Ascending aorta (tissue), 2 donors: ENCODE measurements at regions not wholly inside any gene's neighbourhood (a gene's known extent, or its start where the extent isn't known, plus 50 kb on each side); places are given as distances from the start of the nearest gene placed in this dataset.

Experiments
- DNase-seq, 2 donors: peaks; one replicate each; pipeline ENCODE4 v3.0.0-alpha.2; 2019; ENCODE audit warnings: low spot score in 2 of 2
- H3K27ac ChIP-seq, 2 donors: fragments of 200-600 bp; sonication (generic); one replicate each; pipeline ENCODE4 v1.5.1; 2016 to 2017; ENCODE audit warnings: mild to moderate bottlenecking in 1 of 2
- H3K27me3 ChIP-seq: fragments of 200-600 bp; sonication (generic); one replicate; pipeline ENCODE4 v1.5.1; 2017
- H3K36me3 ChIP-seq, 2 donors: fragments of 200-600 bp; sonication (generic); one replicate each; pipeline ENCODE4 v1.5.1; 2016
- H3K4me1 ChIP-seq, 2 donors: fragments of 200-600 bp; sonication (generic); one replicate each; pipeline ENCODE4 v1.5.1; 2016 to 2017; ENCODE audit warnings: mild to moderate bottlenecking in 1 of 2
- H3K4me3 ChIP-seq, 2 donors: fragments of 200-600 bp; sonication (generic); one replicate each; pipeline ENCODE4 v1.5.1; 2016 to 2017; ENCODE audit warnings: mild to moderate bottlenecking in 1 of 2
- H3K9me3 ChIP-seq, 2 donors: fragments of 200-600 bp; sonication (generic); one replicate each; pipeline ENCODE4 v1.5.1; 2016
- intact Hi-C: fragments of 100-400 bp; cut with DNase I; formaldehyde crosslinking; loops from one replicate; pipeline ENCODE4 v1.15.1; 2023
- TF ChIP-seq, protein P1 (sequence below), 3 experiments: fragments of 200-600 bp in 2 of 3; fragments of 450-650 bp in 1 of 3; sonication (generic) in 2 of 3; IDR thresholded peaks; one replicate each; pipeline ENCODE4 v1.5.1; 2016 to 2019; ENCODE audit warnings: antibody characterized with exemption in 3 of 3, mild to moderate bottlenecking in 1 of 3, moderate library complexity in 1 of 3

DNA sequence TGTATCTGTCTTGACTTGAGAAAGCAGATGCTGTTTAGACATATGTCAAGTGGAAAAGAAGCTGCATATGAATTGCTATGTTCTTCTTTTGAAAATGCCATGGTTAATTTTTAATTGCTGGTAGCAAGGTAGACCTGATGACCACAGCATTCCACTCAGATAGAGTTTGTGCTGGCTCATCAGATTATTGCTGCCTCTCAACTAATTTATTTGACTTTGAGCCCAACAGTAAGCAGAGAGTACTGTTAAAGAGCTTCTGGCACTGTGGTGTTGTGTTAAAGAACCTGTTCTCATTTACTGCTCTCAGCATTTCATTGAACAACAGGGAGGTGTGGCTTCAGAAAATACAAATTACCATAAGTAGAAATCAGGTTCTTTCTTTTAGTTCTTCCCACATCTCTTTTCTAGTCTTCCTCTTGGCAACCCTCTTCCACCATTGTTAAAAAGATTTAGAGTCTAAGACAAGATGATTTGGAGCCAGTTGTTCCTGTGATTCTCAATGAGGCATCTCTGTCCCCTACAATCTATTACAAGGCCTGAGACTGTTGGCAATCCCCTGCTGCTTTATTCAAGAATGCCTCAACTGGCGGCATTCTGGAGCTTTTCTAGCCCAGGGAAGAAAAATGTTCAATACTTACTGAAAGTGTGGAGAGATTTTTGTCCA is 967.6 kb upstream of the GJE1 start:
- TF ChIP-seq, protein P1, sequence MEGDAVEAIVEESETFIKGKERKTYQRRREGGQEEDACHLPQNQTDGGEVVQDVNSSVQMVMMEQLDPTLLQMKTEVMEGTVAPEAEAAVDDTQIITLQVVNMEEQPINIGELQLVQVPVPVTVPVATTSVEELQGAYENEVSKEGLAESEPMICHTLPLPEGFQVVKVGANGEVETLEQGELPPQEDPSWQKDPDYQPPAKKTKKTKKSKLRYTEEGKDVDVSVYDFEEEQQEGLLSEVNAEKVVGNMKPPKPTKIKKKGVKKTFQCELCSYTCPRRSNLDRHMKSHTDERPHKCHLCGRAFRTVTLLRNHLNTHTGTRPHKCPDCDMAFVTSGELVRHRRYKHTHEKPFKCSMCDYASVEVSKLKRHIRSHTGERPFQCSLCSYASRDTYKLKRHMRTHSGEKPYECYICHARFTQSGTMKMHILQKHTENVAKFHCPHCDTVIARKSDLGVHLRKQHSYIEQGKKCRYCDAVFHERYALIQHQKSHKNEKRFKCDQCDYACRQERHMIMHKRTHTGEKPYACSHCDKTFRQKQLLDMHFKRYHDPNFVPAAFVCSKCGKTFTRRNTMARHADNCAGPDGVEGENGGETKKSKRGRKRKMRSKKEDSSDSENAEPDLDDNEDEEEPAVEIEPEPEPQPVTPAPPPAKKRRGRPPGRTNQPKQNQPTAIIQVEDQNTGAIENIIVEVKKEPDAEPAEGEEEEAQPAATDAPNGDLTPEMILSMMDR (IDR thresholded peaks at IDR 0.05), result no peak
- Histone ChIP-seq H3K9me3 (no peaks in the 10 kb centered on the region), H3K27ac (no peak overlapping the region), H3K27me3 (no peaks in the 10 kb centered on the region), H3K4me1 (no peaks in the 10 kb centered on the region), H3K36me3 (no peaks in the 10 kb centered on the region), H3K4me3 (no peak overlapping the region)
- no peak for DNase-seq
- intact Hi-C loops, result no loop called here

DNA sequence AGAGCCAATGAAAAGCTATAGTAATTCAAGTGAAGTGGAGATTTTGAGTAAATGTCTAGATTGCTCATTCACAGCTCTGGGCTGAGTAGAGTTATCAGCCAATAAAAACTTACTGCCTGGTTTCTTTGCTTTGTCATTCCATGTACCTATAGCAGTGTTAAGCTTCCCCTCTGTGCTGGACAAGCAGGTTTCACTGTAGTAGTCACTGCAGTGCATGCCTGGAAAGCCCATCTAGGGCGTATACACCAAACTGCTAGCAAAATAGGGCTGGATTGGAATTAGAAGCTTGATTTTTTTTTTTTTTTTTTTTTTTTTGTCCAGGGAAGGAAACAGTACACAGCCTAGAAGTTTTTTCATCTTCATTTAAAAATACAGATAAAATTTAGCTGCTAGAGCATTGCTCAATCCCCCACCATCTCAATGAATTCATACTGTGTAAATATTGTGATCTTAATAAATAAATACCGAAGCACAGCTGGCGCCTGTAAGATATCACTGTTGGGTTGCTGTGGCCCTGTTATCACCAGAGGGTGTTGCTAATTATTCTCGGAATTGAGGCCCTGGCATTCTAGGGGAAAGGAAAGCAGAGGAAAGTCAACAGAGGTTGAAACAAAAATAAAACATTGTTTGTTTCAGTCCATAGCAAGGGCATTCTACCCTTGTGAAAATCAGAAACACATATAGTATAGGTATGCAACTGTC is 968.5 kb upstream of the GJE1 start:
- DNase-seq, result no peak
- Histone ChIP-seq H3K27me3 (no peaks in the 10 kb centered on the region), H3K4me3 (no peak overlapping the region), H3K4me1 (no peaks in the 10 kb centered on the region), H3K36me3 (no peaks in the 10 kb centered on the region), H3K27ac (no peak overlapping the region), H3K9me3 (no peaks in the 10 kb centered on the region)
- intact Hi-C loops, result no loop called here
- TF ChIP-seq, protein P1 (IDR thresholded peaks at IDR 0.05), result no peak

DNA sequence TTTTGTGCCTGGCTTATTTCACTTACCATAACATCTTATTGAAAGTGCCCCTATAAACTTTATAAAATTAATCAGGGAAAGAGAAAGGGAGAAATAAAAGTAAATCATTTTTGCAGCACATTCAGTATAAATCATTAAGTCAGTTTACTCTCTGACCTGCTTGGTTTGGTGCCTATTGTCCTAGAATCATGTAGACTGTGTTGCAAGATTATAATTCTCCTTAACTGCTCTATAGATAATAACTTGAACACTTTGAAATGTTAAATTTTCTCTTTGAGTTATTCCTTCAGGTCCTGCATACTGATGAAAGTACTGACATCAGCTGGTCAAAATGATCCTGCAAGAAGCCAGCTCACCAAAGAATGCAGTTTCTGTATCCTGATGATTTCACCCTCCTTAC is 969.6 kb upstream of the GJE1 start:
- Histone ChIP-seq H3K27me3 (no peaks in the 10 kb centered on the region), H3K9me3 (no peaks in the 10 kb centered on the region), H3K36me3 (no peaks in the 10 kb centered on the region), H3K4me3 (no peak overlapping the region), H3K4me1 (peaks cover 0 to 3% of the 10 kb centered on the region in 2 donors), H3K27ac (no peak overlapping the region)
- intact Hi-C loops, result no loop called here
- DNase-seq, result no peak
- TF ChIP-seq, protein P1 (IDR thresholded peaks at IDR 0.05), result no peak

DNA sequence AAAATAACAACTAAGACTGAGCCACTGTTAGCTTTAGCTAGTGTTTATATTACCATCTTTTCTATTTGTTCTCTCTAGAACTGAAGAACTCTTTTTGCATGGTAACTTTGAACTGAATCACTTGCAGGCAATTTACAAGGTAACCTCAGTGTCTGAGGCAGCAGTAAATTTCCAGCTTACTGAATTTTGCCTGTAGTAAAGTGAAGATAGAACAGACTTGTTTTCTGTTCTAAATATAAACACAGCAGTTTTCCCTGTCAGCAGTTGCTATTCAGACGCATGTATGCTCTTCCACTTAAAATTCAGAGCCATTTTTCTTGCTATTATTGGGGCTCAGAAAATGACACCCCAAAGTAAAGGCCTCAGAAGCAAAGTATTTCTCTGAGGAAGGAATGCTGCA is 974.0 kb upstream of the GJE1 start:
- Histone ChIP-seq H3K36me3 (no peaks in the 10 kb centered on the region), H3K4me3 (no peak overlapping the region), H3K9me3 (no peaks in the 10 kb centered on the region), H3K27ac (no peak overlapping the region), H3K27me3 (no peaks in the 10 kb centered on the region), H3K4me1 (peaks cover 0 to 3% of the 10 kb centered on the region in 2 donors)
- TF ChIP-seq, protein P1 (IDR thresholded peaks at IDR 0.05), result no peak
- intact Hi-C loops, result no loop called here
- DNase-seq, result no peak

DNA sequence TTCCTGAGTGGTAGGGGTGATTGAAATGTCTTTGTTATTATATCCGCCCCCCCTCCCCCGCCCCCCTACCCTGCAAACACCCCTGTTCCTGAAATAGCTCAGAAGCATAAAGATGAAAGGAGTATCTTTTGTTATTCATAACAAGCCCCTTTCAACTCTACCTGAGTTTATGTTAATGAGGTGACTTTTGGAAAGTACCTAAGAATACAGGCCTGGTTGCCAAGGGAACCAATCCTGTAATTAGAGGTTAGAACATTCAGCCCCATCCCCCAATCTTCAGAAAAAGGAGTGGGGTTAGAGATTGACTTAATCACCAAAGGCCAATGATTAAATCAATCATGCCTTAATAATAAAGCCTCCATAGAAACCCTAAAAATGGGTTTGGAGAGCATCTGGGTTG is 979.2 kb upstream of the GJE1 start:
- no peaks in the 10 kb centered on the region for H3K9me3 ChIP-seq
- TF ChIP-seq, protein P1 (IDR thresholded peaks at IDR 0.05), result no peak
- DNase-seq, result no peak
- no peaks in the 10 kb centered on the region for H3K27me3 ChIP-seq
- no peak overlapping the region for H3K4me3 ChIP-seq
- peaks cover 0 to 2% of the 10 kb centered on the region in 2 donors for H3K4me1 ChIP-seq
- intact Hi-C loops, result no loop called here
- no peak overlapping the region for H3K27ac ChIP-seq
- no peaks in the 10 kb centered on the region for H3K36me3 ChIP-seq
